GM19328 (cell line): ENCODE measurements at regions not wholly inside any gene's neighbourhood (a gene's known extent, or its start where the extent isn't known, plus 50 kb on each side); places are given as distances from the start of the nearest gene placed in this dataset.

ENCODE experiments used
- ATAC-seq: cut with Tn5 transposase; IDR thresholded peaks from one replicate; pipeline ENCODE4 v1.9.1; 2021; ENCODE audit warnings: mild to moderate bottlenecking, moderate library complexity; ENCODE audit not compliant: unreplicated experiment

GRCh38 chr10:128694168-128694850, 568.1 kb upstream of the MKI67 start:
- no peak for ATAC-seq

- ATAC-seq, result no peak
These were observed 568.9 kb upstream of the MKI67 start for GRCh38 chr10:128694851-128695725.

- no peak for ATAC-seq
These were observed 569.7 kb upstream of the MKI67 start for GRCh38 chr10:128695931-128696330.

GRCh38 chr10:128697437-128697836, 571.2 kb upstream of the MKI67 start:
- no peak for ATAC-seq

- ATAC-seq, result no peak
These were observed 575.2 kb upstream of the MKI67 start for GRCh38 chr10:128701381-128701780.

GRCh38 chr10:128701837-128702236, 575.6 kb upstream of the MKI67 start:
- ATAC-seq, result no peak

GRCh38 chr10:128704716-128705115, 578.5 kb upstream of the MKI67 start:
- no peak for ATAC-seq

- no peak for ATAC-seq
These were observed 582.0 kb upstream of the MKI67 start for GRCh38 chr10:128708182-128708581.

- ATAC-seq, result no peak
These were observed 583.5 kb upstream of the MKI67 start for GRCh38 chr10:128709686-128710085.

- no peak for ATAC-seq
These were observed 584.0 kb upstream of the MKI67 start for GRCh38 chr10:128710098-128710797.

- no peak for ATAC-seq
These were observed 584.6 kb upstream of the MKI67 start for GRCh38 chr10:128710798-128711183.

- ATAC-seq, result no peak
These were observed 585.6 kb upstream of the MKI67 start for GRCh38 chr10:128711806-128712205.

GRCh38 chr10:128712661-128713400, 586.6 kb upstream of the MKI67 start:
- ATAC-seq, result no peak

- no peak for ATAC-seq
These were observed 587.2 kb upstream of the MKI67 start for GRCh38 chr10:128713471-128713870.

- no peak for ATAC-seq
These were observed 587.8 kb upstream of the MKI67 start for GRCh38 chr10:128713874-128714570.

GRCh38 chr10:128714644-128715415, 588.6 kb upstream of the MKI67 start:
- ATAC-seq, result no peak

GRCh38 chr10:128716181-128716580, 590.0 kb upstream of the MKI67 start:
- ATAC-seq, result no peak

GRCh38 chr10:128721963-128722445, 595.8 kb upstream of the MKI67 start:
- ATAC-seq, result no peak

GRCh38 chr10:128722947-128723346, 596.7 kb upstream of the MKI67 start:
- no peak for ATAC-seq
